Spleen (tissue), 7 donors: ENCODE measurements at regions not wholly inside any gene's neighbourhood (a gene's known extent, or its start where the extent isn't known, plus 50 kb on each side); places are given as distances from the start of the nearest gene placed in this dataset.

Experiments used
- POLR2A ChIP-seq, 3 donors: fragments of 450-650 bp; IDR thresholded peaks; one replicate each; pipeline ENCODE4 v1.5.1; 2017; ENCODE audit warnings: antibody characterized with exemption in 3 of 3, mild to moderate bottlenecking in 1 of 3
- TF ChIP-seq, protein P1 (sequence below), 11 experiments: fragments of 200-600 bp in 7 of 11; fragments of 450-650 bp in 4 of 11; sonication (generic) in 4 of 11; IDR thresholded peaks in 8 of 11; conservative IDR thresholded peaks in 3 of 11; 1 replicate in 7 of 11; 2 replicates in 4 of 11; pipeline versions ENCODE4 v1.4.0 to v1.8.0; 2016 to 2021; ENCODE audit warnings: antibody characterized with exemption in 11 of 11, inconsistent platforms in 4 of 11, mild to moderate bottlenecking in 1 of 11
- donor health status: DM: no; HTN: no; CAD: no; lungs with moderate emphysema.
- donor health status: DM: no; HTN: no; CAD: no.
- donor health status: DM: no; HTN: no; CAD: no.

DNA sequence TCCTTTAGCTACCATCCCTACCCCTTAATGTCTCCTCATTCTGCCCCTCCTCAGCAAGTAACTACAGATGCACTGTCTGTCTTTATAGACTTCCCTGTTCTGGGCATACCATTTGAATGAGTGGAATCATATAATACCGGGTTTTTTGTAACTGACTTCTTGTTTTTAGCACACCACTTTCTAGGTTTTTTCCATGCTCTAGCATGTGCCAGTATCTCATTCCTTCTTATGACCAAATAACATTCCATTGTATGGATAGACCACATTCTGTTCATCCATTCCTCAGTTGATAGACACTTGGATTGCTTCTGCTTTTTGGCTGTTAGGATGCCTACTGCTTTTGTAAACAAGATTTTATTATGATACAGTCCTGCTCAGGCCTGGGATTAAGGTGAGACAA, 154.7 kb downstream of the TSN start:
- TF ChIP-seq, protein P1, sequence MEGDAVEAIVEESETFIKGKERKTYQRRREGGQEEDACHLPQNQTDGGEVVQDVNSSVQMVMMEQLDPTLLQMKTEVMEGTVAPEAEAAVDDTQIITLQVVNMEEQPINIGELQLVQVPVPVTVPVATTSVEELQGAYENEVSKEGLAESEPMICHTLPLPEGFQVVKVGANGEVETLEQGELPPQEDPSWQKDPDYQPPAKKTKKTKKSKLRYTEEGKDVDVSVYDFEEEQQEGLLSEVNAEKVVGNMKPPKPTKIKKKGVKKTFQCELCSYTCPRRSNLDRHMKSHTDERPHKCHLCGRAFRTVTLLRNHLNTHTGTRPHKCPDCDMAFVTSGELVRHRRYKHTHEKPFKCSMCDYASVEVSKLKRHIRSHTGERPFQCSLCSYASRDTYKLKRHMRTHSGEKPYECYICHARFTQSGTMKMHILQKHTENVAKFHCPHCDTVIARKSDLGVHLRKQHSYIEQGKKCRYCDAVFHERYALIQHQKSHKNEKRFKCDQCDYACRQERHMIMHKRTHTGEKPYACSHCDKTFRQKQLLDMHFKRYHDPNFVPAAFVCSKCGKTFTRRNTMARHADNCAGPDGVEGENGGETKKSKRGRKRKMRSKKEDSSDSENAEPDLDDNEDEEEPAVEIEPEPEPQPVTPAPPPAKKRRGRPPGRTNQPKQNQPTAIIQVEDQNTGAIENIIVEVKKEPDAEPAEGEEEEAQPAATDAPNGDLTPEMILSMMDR (IDR thresholded peaks at IDR 0.05 in 8 of 11, conservative IDR thresholded peaks at IDR 0.05 in 3 of 11), result no peak
- TF ChIP-seq POLR2A (IDR thresholded peaks at IDR 0.05), result no peak
